GM19238 (cell line): ENCODE measurements at regions not wholly inside any gene's neighbourhood (a gene's known extent, or its start where the extent isn't known, plus 50 kb on each side); places are given as distances from the start of the nearest gene placed in this dataset.

Source experiments
- DNase-seq: peaks from one replicate; pipeline ENCODE4 v3.0.0; 2011; ENCODE audit warnings: low spot score; ENCODE audit not compliant: insufficient read length

- no peak for DNase-seq
These were observed 298.9 kb upstream of the NR2F2 start for GRCh38 chr15:96031426-96032110.

DNA sequence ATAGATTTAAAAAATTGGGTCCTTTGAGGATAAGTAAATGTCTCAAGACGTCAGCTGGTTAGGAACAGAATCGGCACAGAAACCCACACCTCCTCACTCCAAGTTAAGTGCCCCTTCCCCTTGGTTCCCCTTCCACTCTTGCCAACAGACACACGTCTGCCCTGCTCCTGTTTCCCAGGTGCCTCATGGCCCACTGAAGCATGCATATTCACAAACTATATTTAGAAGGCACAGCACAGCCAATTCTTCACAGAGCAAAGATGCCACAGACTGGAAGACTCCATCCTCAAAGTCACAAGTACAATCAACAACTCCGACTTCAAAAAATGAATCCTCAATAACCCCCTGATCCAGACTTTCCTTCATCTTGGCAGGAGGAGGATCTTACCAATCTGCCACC, 295.4 kb upstream of the NR2F2 start:
- DNase-seq, result no peak

DNA sequence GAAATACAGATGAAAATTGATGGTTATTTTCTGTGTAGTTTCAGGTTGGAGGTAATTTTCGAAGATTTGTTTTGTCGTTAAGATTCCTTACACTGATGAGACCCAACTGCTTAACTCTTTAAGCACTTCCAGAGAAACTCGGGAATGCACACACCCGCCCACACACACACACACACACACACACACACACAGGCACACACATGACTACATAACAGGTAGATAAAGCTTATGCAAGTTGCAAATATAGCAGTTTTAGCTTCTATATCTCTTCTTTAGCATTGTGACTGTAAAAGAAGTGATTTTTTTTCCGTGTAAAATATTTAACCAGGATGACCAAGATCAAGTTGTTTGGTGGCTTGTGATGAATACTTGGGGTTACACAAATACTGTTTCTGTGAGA, 294.9 kb upstream of the NR2F2 start:
- DNase-seq, result no peak

DNA sequence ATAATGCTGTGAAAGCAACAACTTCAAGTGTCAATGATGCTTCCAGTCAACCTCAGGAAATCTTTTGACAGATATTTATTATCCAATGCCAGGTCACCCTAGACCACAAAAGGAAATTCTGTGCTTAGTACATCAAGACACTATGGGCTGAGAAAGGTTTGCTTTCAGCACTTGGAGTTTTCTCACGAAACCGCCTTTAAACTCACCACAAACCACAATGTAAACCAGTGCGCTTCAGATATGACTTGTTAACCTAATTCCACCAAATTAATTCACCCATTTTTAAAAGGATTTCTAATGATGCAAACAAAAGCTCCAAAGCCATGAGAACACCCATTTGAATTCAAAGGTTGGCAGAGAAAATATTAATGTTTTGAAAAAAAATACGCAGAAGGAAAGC, 292.9 kb upstream of the NR2F2 start:
- DNase-seq, result no peak

- DNase-seq, result no peak
These were observed 292.4 kb upstream of the NR2F2 start for GRCh38 chr15:96038131-96038530.

- no peak for DNase-seq
These were observed 291.9 kb upstream of the NR2F2 start for GRCh38 chr15:96038650-96039049.

DNA sequence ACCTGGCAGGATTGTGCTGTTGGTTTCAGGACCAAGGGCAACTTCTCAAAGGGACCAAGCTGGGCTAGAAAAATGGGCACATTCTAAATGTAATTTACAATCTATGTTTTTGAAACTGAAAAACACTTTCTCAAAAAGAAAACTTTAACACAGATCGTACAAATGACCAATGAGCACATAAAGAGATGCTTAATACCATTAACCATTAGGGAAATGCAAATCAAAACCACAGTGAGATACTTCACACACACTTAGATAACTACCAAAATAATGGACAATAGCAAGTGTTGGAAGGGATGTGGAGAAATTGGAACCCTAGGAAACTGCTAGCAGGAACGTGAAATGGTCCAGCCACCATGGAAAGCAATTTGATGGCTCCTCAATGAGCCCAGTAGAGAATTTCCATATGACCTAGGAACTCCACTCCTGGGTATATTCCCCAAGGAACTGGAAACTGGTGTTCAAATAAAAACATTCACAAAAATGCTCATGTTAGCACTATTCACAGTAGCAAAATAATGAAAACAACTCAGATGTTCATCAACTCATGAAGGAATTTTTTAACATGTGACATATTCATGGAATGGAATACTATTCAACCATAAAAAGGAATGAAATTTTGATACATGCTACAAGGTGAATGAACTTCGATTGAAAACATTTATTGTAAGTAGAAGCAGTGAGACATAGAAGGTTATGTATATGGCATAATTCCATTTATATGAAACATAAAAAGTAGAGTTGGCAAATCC, 288.3 kb upstream of the NR2F2 start:
- no peak for DNase-seq

DNA sequence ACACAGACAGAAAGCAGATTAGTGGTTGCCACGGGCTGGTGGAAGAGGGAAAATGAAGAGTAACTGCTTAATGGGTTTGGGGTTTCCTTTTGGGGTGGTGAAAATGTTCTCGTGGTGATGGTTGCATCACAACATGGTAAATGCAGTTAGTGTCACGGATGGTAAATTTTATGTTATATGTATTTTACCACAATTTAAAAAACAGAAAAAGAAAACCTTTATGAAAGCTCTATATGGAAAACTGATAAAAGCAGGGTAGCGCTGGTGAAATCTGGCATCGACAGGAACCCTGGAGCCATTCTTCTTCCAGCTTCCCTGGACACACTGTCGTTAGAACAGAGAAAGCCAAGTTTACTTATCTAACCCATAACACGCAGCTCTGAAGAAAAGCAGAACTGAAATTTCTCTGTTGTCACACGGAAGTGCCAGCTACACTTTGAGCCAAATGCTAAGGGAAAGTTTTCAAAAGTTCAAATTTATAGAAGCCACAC, 287.7 kb upstream of the NR2F2 start:
- no peak for DNase-seq

DNA sequence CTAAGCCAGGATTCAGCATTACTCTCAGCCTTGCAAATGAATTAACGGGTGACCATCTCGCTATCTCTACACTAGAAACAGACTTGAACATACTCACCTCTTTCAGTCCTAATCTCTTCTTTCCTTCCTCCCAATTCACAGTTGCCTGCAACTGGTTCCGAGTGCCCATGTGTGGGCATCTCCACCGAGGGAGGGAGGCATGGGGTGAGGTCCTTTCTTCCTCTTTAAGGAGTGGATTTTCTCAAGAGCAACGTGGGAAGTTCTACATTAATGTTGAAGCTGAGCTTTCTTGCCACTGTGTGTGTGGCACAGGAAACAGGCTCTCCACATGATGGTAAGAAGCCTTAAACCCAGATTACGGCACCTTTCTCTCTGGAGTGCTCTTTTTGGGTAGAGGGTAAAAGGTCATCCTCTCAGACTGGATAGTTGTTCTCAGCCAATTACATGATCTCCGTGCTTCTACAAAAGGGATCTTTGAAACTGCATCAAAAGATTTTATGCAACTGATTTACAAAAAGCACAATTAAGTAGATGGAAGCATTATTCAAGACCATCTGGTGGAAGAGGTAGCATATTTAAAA, 286.8 kb upstream of the NR2F2 start:
- no peak for DNase-seq

GRCh38 chr15:96046620-96047240, 283.8 kb upstream of the NR2F2 start:
- DNase-seq, result no peak

DNA sequence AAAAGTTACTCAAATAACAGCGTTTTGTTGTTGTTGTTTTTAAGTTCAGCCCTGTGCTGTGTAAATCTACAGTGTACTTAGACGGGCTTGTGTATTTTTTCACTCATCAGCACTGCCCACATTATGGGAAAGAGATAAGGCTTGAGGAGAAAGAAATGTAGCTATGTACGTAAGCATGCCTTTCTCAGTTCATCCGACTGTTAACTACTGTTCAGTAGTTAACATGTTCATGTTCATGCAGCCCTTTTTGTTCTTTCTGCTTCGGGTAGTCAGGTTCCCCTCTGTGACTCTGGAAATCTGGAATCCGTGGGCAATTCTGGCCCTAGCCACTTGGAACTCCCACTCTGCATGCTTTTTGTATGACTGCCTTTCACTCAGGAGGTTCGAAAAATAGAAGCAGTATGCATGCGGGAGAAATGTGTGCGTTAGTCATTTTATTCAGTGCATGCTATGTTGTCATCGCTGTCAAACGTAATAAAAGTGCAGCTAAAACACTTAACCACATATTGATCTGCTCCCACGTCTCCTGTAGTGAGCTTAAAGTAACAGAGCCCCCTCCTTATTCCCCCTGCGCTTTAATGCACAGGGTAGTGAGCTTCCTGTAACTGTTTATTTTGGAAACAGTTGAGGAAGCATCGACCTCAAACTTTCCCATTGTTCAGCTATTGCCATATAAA, 283.1 kb upstream of the NR2F2 start:
- no peak for DNase-seq

- no peak for DNase-seq
These were observed 281.2 kb upstream of the NR2F2 start for GRCh38 chr15:96049323-96049722.

GRCh38 chr15:96049766-96050165, 280.7 kb upstream of the NR2F2 start:
- DNase-seq, result no peak

GRCh38 chr15:96051598-96051997, 278.9 kb upstream of the NR2F2 start:
- no peak for DNase-seq

DNA sequence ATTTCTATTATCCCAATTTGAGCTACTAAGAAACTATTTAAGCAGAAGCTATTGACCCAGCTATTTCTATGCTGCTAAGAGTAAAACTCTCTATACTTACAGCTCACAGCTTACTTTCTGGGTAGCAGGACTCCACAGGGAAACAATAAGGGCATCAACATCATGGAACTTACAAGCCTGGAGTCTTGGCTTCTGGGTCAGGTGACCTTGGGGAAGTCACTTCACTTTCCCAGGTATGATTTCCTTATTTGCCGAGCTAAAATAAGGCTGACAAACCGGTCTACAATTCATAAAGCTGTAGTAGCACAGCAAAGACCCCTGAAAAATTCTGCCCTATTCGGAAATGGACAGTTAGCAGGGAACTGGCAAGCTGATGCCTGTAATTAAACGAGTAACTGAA, 278.3 kb upstream of the NR2F2 start:
- no peak for DNase-seq

DNA sequence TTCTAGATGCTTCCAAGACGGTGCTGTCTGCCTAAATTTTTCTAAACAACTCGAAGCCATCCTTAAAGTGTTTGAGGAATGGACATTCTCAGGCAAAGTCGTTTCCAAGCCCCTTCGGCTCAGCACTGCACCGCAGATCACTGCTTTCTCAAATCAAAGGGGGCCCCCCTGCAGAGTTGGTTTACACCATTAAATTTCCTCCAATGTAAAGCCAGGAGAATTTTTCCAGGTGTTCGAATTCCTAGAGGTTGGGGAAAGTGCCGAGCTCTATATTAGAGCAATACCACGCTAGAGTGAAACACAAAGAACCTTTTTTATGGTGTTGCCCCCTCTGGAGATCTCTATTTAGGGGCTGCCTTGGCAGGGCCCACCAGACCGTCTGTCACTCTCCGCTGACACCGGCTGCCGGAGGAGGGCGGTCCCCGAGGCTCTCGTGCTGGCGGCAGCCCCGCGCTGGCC, 277.9 kb upstream of the NR2F2 start:
- no peak for DNase-seq

DNA sequence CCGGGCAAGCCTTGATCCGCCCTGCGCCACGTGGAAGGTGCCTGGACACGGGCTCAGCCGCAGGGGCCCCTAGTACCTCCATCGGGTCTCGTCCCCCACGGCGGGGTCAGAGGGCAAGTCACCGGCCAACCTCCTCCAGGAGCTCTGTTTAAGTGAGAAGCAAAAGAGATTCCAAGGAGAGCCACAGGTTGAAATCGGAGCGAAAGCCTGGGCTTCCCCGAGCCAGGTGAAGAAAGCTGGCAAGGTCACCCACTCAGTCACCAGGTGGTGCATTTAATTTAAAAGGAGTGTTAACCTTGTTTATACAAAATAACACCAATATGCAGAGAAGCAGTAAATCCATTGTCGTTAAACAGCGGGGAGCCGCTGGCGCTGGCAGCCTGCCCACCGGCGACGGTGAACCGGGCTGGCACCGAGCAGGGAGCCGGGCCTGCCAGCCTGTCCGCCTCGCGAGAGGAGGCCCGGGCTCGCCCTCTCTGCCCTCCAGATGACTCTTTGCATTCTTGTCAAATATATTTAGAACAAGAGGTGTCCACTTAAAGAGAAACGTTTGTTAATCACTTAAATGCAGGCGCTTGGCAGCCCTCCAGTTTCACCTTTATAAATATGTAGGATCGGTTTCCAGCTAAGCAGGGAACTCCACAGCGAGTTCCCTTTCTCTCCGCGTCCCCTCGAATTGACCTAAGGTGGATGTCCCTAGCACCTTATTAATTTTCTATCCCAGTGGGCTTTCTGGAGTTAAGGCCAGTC, 277.3 kb upstream of the NR2F2 start:
- no peak for DNase-seq

DNA sequence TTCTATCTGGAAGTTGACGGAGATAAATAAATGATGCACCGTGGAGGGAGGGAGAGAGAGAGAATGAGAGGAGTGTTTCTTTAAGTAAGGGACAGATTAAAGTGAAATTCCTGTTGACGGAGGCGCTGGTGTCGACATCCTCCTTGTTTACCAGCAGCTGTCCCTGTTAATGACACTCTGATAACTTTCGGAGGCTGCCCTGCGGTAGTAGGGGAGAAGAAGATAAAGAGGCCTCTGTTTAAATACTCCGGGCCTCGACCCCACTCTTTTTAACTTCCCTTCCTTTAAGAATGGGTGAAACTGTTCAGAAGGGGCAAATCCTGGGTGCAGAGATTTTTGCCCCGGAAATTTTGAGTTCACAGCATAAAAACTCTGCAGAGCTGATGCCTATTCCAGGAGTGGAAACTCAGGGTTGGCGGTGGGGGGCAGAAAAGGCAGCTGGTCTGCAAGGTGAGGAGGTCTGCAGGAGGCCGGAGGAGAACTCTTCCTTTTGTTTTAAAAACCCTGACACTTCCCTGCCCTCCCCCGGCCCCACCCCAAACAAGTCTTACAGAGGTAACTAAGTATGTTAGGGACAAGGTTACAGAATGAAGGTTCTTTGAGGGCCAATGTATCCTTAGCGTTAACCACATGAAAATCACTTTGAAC, 276.6 kb upstream of the NR2F2 start:
- no peak for DNase-seq

GRCh38 chr15:96054621-96055020, 275.9 kb upstream of the NR2F2 start:
- no peak for DNase-seq

- DNase-seq, result no peak
These were observed 272.2 kb upstream of the NR2F2 start for GRCh38 chr15:96058103-96058851.
